Thymus (tissue), 11 donors: ENCODE measurements at regions not wholly inside any gene's neighbourhood (a gene's known extent, or its start where the extent isn't known, plus 50 kb on each side); places are given as distances from the start of the nearest gene placed in this dataset.

Experiments used
- DNase-seq, 9 donors: peaks; one replicate each; pipeline ENCODE4 v3.0.0-alpha.2; 2013; ENCODE audit warnings: low spot score in 9 of 9, low read depth in 6 of 9, missing footprints in 1 of 9
- H3K27ac ChIP-seq, 2 donors: one replicate each; pipeline ENCODE4 v1.5.1; 2013; ENCODE audit warnings: control low read depth in 1 of 2, low read depth in 1 of 2, low read length in 1 of 2, mild to moderate bottlenecking in 1 of 2, moderate library complexity in 1 of 2
- H3K27me3 ChIP-seq, 2 donors: one replicate each; pipeline ENCODE4 v1.5.1; 2013; ENCODE audit warnings: low read length in 1 of 2; ENCODE audit not compliant: control insufficient read depth in 2 of 2, insufficient read depth in 1 of 2
- H3K36me3 ChIP-seq, 2 donors: one replicate each; pipeline ENCODE4 v1.5.1; 2013; ENCODE audit warnings: low read length in 1 of 2, mild to moderate bottlenecking in 1 of 2, moderate library complexity in 1 of 2; ENCODE audit not compliant: control insufficient read depth in 2 of 2, insufficient read depth in 2 of 2
- H3K4me1 ChIP-seq, 2 donors: one replicate each; pipeline ENCODE4 v1.5.1; 2013; ENCODE audit warnings: low read length in 2 of 2; ENCODE audit not compliant: control insufficient read depth in 2 of 2, insufficient read depth in 2 of 2
- H3K4me3 ChIP-seq, 2 donors: one replicate each; pipeline ENCODE4 v1.5.1; 2013; ENCODE audit warnings: low read length in 2 of 2, control low read depth in 1 of 2, mild to moderate bottlenecking in 1 of 2
- H3K9me3 ChIP-seq, 2 donors: one replicate each; pipeline ENCODE4 v1.5.1; 2013; ENCODE audit warnings: low read length in 1 of 2, mild to moderate bottlenecking in 1 of 2; ENCODE audit not compliant: control insufficient read depth in 2 of 2, insufficient read depth in 1 of 2
- WGBS: extraction: QIAGEN DNeasy Blood & Tissue Kit; methylation state at CpG from one replicate; pipeline ENCODE4 v1.1.7; 2013; 5-methylcytosine and 5-hydroxymethylcytosine counted together
- donor health status: healthy.

- no peak overlapping the region for H3K4me3 ChIP-seq
- no peaks in the 10 kb centered on the region for H3K9me3 ChIP-seq
- no peak for DNase-seq
- no peaks in the 10 kb centered on the region for H3K27me3 ChIP-seq
- no peaks in the 10 kb centered on the region for H3K4me1 ChIP-seq
- no peaks in the 10 kb centered on the region for H3K36me3 ChIP-seq
- no peak overlapping the region for H3K27ac ChIP-seq
These were observed 2323.6 kb upstream of the TENM3 start for GRCh38 chr4:179919587-179919986.

GRCh38 chr4:179927473-179927872 lies 2315.7 kb upstream of the TENM3 start:
- Histone ChIP-seq H3K36me3 (no peaks in the 10 kb centered on the region), H3K27ac (no peak overlapping the region), H3K4me3 (no peak overlapping the region), H3K27me3 (no peaks in the 10 kb centered on the region), H3K9me3 (no peaks in the 10 kb centered on the region), H3K4me1 (no peaks in the 10 kb centered on the region)
- 81% methylated on average over 1 of the region's 1 CpG for WGBS
- no peak for DNase-seq

GRCh38 chr4:179941911-179942310 lies 2301.3 kb upstream of the TENM3 start:
- no peaks in the 10 kb centered on the region for H3K4me1 ChIP-seq
- no peak for DNase-seq
- H3K27me3 ChIP-seq: no peaks in the 10 kb centered on the region
- H3K4me3 ChIP-seq: no peak overlapping the region
- no peak overlapping the region for H3K27ac ChIP-seq
- peaks cover 0 to 4% of the 10 kb centered on the region in 2 donors for H3K9me3 ChIP-seq
- no peaks in the 10 kb centered on the region for H3K36me3 ChIP-seq

GRCh38 chr4:179976777-179977176 lies 2266.4 kb upstream of the TENM3 start:
- Histone ChIP-seq H3K27ac (no peak overlapping the region), H3K36me3 (no peaks in the 10 kb centered on the region), H3K4me3 (no peak overlapping the region), H3K27me3 (no peaks in the 10 kb centered on the region), H3K4me1 (no peaks in the 10 kb centered on the region), H3K9me3 (no peaks in the 10 kb centered on the region)
- WGBS: 93% methylated on average over 7 of the region's 7 CpGs
- no peak for DNase-seq

- H3K27ac ChIP-seq: no peak overlapping the region
- H3K27me3 ChIP-seq: no peaks in the 10 kb centered on the region
- H3K4me1 ChIP-seq: no peaks in the 10 kb centered on the region
- DNase-seq: no peak
- H3K9me3 ChIP-seq: no peaks in the 10 kb centered on the region
- no peaks in the 10 kb centered on the region for H3K36me3 ChIP-seq
- H3K4me3 ChIP-seq: no peak overlapping the region
These were observed 2265.8 kb upstream of the TENM3 start for GRCh38 chr4:179977378-179977777.

- Histone ChIP-seq H3K9me3 (no peaks in the 10 kb centered on the region), H3K4me3 (no peak overlapping the region), H3K27me3 (no peaks in the 10 kb centered on the region), H3K36me3 (no peaks in the 10 kb centered on the region), H3K27ac (no peak overlapping the region), H3K4me1 (no peaks in the 10 kb centered on the region)
- no peak for DNase-seq
These were observed 2262.0 kb upstream of the TENM3 start for GRCh38 chr4:179981161-179981560.

DNA sequence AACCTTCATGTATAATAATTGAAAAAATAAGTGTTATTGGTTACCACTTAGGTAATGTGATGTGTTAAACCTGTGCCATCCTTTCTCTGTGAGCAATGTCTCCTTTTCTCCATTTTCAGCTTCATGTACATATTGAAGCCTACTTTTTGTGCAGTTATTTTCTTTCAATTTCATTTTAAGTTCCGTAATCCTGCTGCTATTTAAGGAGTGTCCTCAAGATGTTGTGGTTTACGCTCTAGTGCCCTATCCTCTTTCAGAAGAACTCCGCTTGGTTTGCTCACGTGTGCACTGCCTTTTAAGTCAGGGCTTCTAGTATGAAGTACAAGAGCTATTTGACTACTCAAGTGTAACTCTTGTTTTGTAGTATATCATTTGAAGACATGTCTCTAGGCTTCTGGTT lies 2253.2 kb upstream of the TENM3 start:
- no peaks in the 10 kb centered on the region for H3K4me1 ChIP-seq
- WGBS: 55% methylated on average over 4 of the region's 4 CpGs
- peak in 1 of 9 donors; percentile 1 for DNase-seq
- no peaks in the 10 kb centered on the region for H3K36me3 ChIP-seq
- no peaks in the 10 kb centered on the region for H3K27me3 ChIP-seq
- no peak overlapping the region for H3K27ac ChIP-seq
- no peaks in the 10 kb centered on the region for H3K9me3 ChIP-seq
- H3K4me3 ChIP-seq: no peak overlapping the region

GRCh38 chr4:180009316-180009715 lies 2233.9 kb upstream of the TENM3 start:
- no peak for DNase-seq
- Histone ChIP-seq H3K4me1 (no peaks in the 10 kb centered on the region), H3K27me3 (no peaks in the 10 kb centered on the region), H3K4me3 (no peak overlapping the region), H3K9me3 (no peaks in the 10 kb centered on the region), H3K36me3 (no peaks in the 10 kb centered on the region), H3K27ac (no peak overlapping the region)
- 91% methylated on average over 2 of the region's 2 CpGs for WGBS

GRCh38 chr4:180028682-180029081 lies 2214.5 kb upstream of the TENM3 start:
- H3K27ac ChIP-seq: no peak overlapping the region
- no peaks in the 10 kb centered on the region for H3K9me3 ChIP-seq
- no peaks in the 10 kb centered on the region for H3K36me3 ChIP-seq
- no peaks in the 10 kb centered on the region for H3K4me1 ChIP-seq
- H3K4me3 ChIP-seq: no peak overlapping the region
- no peaks in the 10 kb centered on the region for H3K27me3 ChIP-seq
- 64% methylated on average over 8 of the region's 8 CpGs for WGBS
- DNase-seq: peak in 1 of 9 donors; percentile 19

- H3K9me3 ChIP-seq: no peaks in the 10 kb centered on the region
- no peak overlapping the region for H3K4me3 ChIP-seq
- no peak for DNase-seq
- WGBS: 89% methylated on average over 1 of the region's 1 CpG
- no peaks in the 10 kb centered on the region for H3K27me3 ChIP-seq
- no peaks in the 10 kb centered on the region for H3K4me1 ChIP-seq
- H3K27ac ChIP-seq: no peak overlapping the region
- no peaks in the 10 kb centered on the region for H3K36me3 ChIP-seq
These were observed 2211.9 kb upstream of the TENM3 start for GRCh38 chr4:180031330-180031729.
